ENCODE measurements at regions not wholly inside any gene's neighbourhood (a gene's known extent, or its start where the extent isn't known, plus 50 kb on each side); places are given as distances from the start of the nearest gene placed in this dataset.

- no peak for TF ChIP-seq POLR2AphosphoS5 (IDR thresholded peaks at IDR 0.05; ENCODE audit: low read depth, low read length)
- no peak for TF ChIP-seq TAF1 (IDR thresholded peaks at IDR 0.05; ENCODE audit: borderline replicate concordance, insufficient read depth, low read length)
Measured at GRCh38 chr14:87196436-87196835, 796.5 kb downstream of the GALC start.

Data from PFSK-1 (cell line).